ENCODE measurements at regions not wholly inside any gene's neighbourhood (a gene's known extent, or its start where the extent isn't known, plus 50 kb on each side); places are given as distances from the start of the nearest gene placed in this dataset.
A peak's percentile ranks its signal among the peaks of the same experiment; 100 is the strongest.
"Not testable (repeated sequence)": the region's sequence is repeated elsewhere in the genome, so short reads cannot be mapped to it uniquely, and the experiment has no call there.

GRCh38 chr3:31204796-31205056, 310.3 kb upstream of the GADL1 start:
- not testable (repeated sequence) for H3K9ac ChIP-seq (ENCODE audit: low read length); H3K4ac ChIP-seq (ENCODE audit: low read depth, low read length); H2BK12ac ChIP-seq (ENCODE audit: low read length); H3K79me1 ChIP-seq (ENCODE audit: low read length); H2AFZ ChIP-seq (ENCODE audit: insufficient read depth, low read length, poor library complexity); H3K14ac ChIP-seq (ENCODE audit: low read length); H3K4me3 ChIP-seq (ENCODE audit: low read depth, low read length); H2AK5ac ChIP-seq (ENCODE audit: low read length); H3K4me2 ChIP-seq (ENCODE audit: low read length); H3K27me3 ChIP-seq (ENCODE audit: insufficient read depth, low read length); H3K9me3 ChIP-seq (ENCODE audit: insufficient read depth, low read depth, low read length); H2BK5ac ChIP-seq (ENCODE audit: low read depth, low read length, poor library complexity); H4K12ac ChIP-seq (ENCODE audit: low read depth, low read length); H3K79me2 ChIP-seq (ENCODE audit: control insufficient read depth, insufficient read depth, low read length, poor library complexity); DNase-seq; H3K27ac ChIP-seq (ENCODE audit: low read depth, low read length); H3K23ac ChIP-seq (ENCODE audit: low read length); H4K8ac ChIP-seq (ENCODE audit: low read depth, low read length); H3K4me1 ChIP-seq (ENCODE audit: control insufficient read depth in 1 of 2, insufficient read depth in 2 of 2, low read length in 2 of 2); H2BK120ac ChIP-seq (ENCODE audit: insufficient read depth, low read length, poor library complexity); H3K36me3 ChIP-seq (ENCODE audit: control insufficient read depth in 1 of 2, insufficient read depth in 2 of 2, low read length in 2 of 2); H3K18ac ChIP-seq (ENCODE audit: low read length); H4K91ac ChIP-seq (ENCODE audit: low read depth, low read length)
- no CpG with 5 or more reads among the region's 4 CpGs for WGBS (ENCODE audit: extremely low coverage, insufficient coverage, insufficient read length)

- Histone ChIP-seq H2BK5ac (ENCODE audit: low read depth, low read length, poor library complexity) (no peak overlapping the region), H3K9me3 (ENCODE audit: insufficient read depth, low read depth, low read length) (no peaks in the 10 kb centered on the region), H3K36me3 (ENCODE audit: control insufficient read depth in 1 of 2, insufficient read depth in 2 of 2, low read length in 2 of 2) (no peaks in the 10 kb centered on the region), H3K4me2 (ENCODE audit: low read length) (no peak overlapping the region), H3K18ac (ENCODE audit: low read length) (no peak overlapping the region), H4K8ac (ENCODE audit: low read depth, low read length) (no peak overlapping the region), H3K14ac (ENCODE audit: low read length) (no peak overlapping the region), H3K9ac (ENCODE audit: low read length) (no peak overlapping the region), H3K27me3 (ENCODE audit: insufficient read depth, low read length) (no peaks in the 10 kb centered on the region), H3K79me1 (ENCODE audit: low read length) (peaks cover 4% of the 10 kb centered on the region), H4K12ac (ENCODE audit: low read depth, low read length) (no peak overlapping the region), H3K79me2 (ENCODE audit: control insufficient read depth, insufficient read depth, low read length, poor library complexity) (no peaks in the 10 kb centered on the region), H2BK12ac (ENCODE audit: low read length) (no peak overlapping the region), H4K91ac (ENCODE audit: low read depth, low read length) (no peak overlapping the region), H2AK5ac (ENCODE audit: low read length) (no peak overlapping the region), H2AFZ (ENCODE audit: insufficient read depth, low read length, poor library complexity) (no peak overlapping the region), H3K23ac (ENCODE audit: low read length) (no peak overlapping the region), H3K4me1 (ENCODE audit: control insufficient read depth in 1 of 2, insufficient read depth in 2 of 2, low read length in 2 of 2) (peaks cover 0 to 2% of the 10 kb centered on the region in 2 experiments), H3K27ac (ENCODE audit: low read depth, low read length) (no peak overlapping the region), H3K4ac (ENCODE audit: low read depth, low read length) (no peak overlapping the region), H2BK120ac (ENCODE audit: insufficient read depth, low read length, poor library complexity) (no peak overlapping the region), H3K4me3 (ENCODE audit: low read depth, low read length) (no peak overlapping the region)
- no CpG with 5 or more reads among the region's 5 CpGs for WGBS (ENCODE audit: extremely low coverage, insufficient coverage, insufficient read length)
- DNase-seq, result peak; percentile 68 to 88
Observed at GRCh38 chr3:31210068-31210645, 315.7 kb upstream of the GADL1 start.

DNA sequence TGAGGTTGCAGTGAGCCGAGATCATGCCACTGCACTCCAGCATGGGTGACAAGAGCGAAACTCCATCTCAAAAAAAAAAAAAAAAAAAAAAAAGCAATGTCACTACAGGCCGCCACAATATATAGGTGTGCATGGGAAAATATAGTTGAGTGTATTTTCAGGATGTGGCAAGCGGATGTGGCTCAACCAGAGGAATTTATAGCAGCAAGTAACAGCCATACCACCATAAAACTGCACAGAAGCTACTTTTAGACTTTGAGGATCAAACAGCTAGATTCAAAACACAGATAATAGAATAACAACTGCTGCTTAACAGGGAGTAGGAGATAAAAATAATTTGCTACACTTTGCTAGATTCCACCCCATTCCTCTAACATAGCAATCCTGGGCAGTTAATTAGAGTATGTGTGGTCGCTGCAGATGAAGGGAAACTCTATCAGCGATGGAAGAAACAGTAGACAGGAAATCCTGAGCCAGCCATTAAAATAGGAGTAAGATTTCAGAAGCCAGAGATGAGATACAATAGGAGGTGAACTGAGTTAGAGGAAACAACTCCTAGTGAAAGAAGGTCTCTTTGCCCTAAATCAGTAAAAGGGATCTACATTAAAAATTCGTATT, 318.7 kb upstream of the STT3B start:
- H3K79me1 ChIP-seq (ENCODE audit: low read length), result peaks cover 4% of the 10 kb centered on the region
- no peaks in the 10 kb centered on the region for H3K27me3 ChIP-seq (ENCODE audit: insufficient read depth, low read length)
- no peak overlapping the region for H3K27ac ChIP-seq (ENCODE audit: low read depth, low read length)
- H4K12ac ChIP-seq (ENCODE audit: low read depth, low read length), result no peak overlapping the region
- H4K8ac ChIP-seq (ENCODE audit: low read depth, low read length), result no peak overlapping the region
- no peak overlapping the region for H3K9ac ChIP-seq (ENCODE audit: low read length)
- no peak overlapping the region for H3K4me2 ChIP-seq (ENCODE audit: low read length)
- no peaks in the 10 kb centered on the region for H3K36me3 ChIP-seq (ENCODE audit: control insufficient read depth in 1 of 2, insufficient read depth in 2 of 2, low read length in 2 of 2)
- WGBS (ENCODE audit: extremely low coverage, insufficient coverage, insufficient read length), result no CpG with 5 or more reads among the region's 7 CpGs
- H2AK5ac ChIP-seq (ENCODE audit: low read length), result no peak overlapping the region
- H3K4me1 ChIP-seq (ENCODE audit: control insufficient read depth in 1 of 2, insufficient read depth in 2 of 2, low read length in 2 of 2), result peaks cover 0 to 2% of the 10 kb centered on the region in 2 experiments
- no peak overlapping the region for H3K4me3 ChIP-seq (ENCODE audit: low read depth, low read length)
- H2BK5ac ChIP-seq (ENCODE audit: low read depth, low read length, poor library complexity), result no peak overlapping the region
- H3K4ac ChIP-seq (ENCODE audit: low read depth, low read length), result no peak overlapping the region
- no peak overlapping the region for H4K91ac ChIP-seq (ENCODE audit: low read depth, low read length)
- H3K79me2 ChIP-seq (ENCODE audit: control insufficient read depth, insufficient read depth, low read length, poor library complexity), result no peaks in the 10 kb centered on the region
- H3K23ac ChIP-seq (ENCODE audit: low read length), result no peak overlapping the region
- no peak overlapping the region for H3K18ac ChIP-seq (ENCODE audit: low read length)
- H2BK120ac ChIP-seq (ENCODE audit: insufficient read depth, low read length, poor library complexity), result no peak overlapping the region
- H3K9me3 ChIP-seq (ENCODE audit: insufficient read depth, low read depth, low read length), result no peaks in the 10 kb centered on the region
- no peak overlapping the region for H3K14ac ChIP-seq (ENCODE audit: low read length)
- DNase-seq, result no peak
- no peak overlapping the region for H2BK12ac ChIP-seq (ENCODE audit: low read length)
- H2AFZ ChIP-seq (ENCODE audit: insufficient read depth, low read length, poor library complexity), result no peak overlapping the region

DNA sequence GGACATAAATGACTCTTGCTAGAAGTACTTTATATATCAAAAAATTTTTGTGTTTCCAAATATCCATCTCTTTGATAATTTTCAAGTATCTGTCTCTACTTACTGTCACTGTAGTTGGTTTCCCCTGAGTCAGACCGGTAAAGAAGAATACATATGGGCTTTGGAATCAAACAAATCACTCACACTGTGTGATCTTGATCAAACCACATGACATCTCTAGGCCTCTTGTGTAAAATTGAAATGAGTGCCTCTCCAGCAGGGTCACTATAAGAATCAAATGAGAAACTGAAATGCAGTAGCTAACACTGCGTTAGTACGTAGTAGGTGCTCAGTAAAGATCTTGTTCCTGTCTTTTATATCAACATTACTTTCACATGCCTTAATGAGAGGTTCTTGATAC, 314.6 kb upstream of the STT3B start:
- WGBS (ENCODE audit: extremely low coverage, insufficient coverage, insufficient read length), result no CpG with 5 or more reads among the region's 3 CpGs
- H3K23ac ChIP-seq (ENCODE audit: low read length), result no peak overlapping the region
- H3K4me1 ChIP-seq (ENCODE audit: control insufficient read depth in 1 of 2, insufficient read depth in 2 of 2, low read length in 2 of 2), result no peaks in the 10 kb centered on the region

More for the DNA sequence above, 314.6 kb upstream of the STT3B start:
- Histone ChIP-seq H3K36me3 (ENCODE audit: control insufficient read depth in 1 of 2, insufficient read depth in 2 of 2, low read length in 2 of 2) (no peaks in the 10 kb centered on the region), H3K18ac (ENCODE audit: low read length) (no peak overlapping the region), H3K27ac (ENCODE audit: low read depth, low read length) (no peak overlapping the region), H3K14ac (ENCODE audit: low read length) (no peak overlapping the region), H3K4me3 (ENCODE audit: low read depth, low read length) (no peak overlapping the region), H3K9ac (ENCODE audit: low read length) (no peak overlapping the region), H3K9me3 (ENCODE audit: insufficient read depth, low read depth, low read length) (no peaks in the 10 kb centered on the region), H2AFZ (ENCODE audit: insufficient read depth, low read length, poor library complexity) (no peak overlapping the region), H2AK5ac (ENCODE audit: low read length) (no peak overlapping the region), H4K12ac (ENCODE audit: low read depth, low read length) (no peak overlapping the region), H3K79me2 (ENCODE audit: control insufficient read depth, insufficient read depth, low read length, poor library complexity) (no peaks in the 10 kb centered on the region), H4K8ac (ENCODE audit: low read depth, low read length) (no peak overlapping the region), H2BK12ac (ENCODE audit: low read length) (no peak overlapping the region), H3K4ac (ENCODE audit: low read depth, low read length) (no peak overlapping the region), H3K79me1 (ENCODE audit: low read length) (no peaks in the 10 kb centered on the region), H4K91ac (ENCODE audit: low read depth, low read length) (no peak overlapping the region), H2BK5ac (ENCODE audit: low read depth, low read length, poor library complexity) (no peak overlapping the region), H2BK120ac (ENCODE audit: insufficient read depth, low read length, poor library complexity) (no peak overlapping the region), H3K27me3 (ENCODE audit: insufficient read depth, low read length) (no peaks in the 10 kb centered on the region), H3K4me2 (ENCODE audit: low read length) (no peak overlapping the region)
- no peak for DNase-seq

Measured in trophoblast cell (in vitro differentiated cells and primary cell).